GM23338 (cell line): ENCODE measurements at regions not wholly inside any gene's neighbourhood (a gene's known extent, or its start where the extent isn't known, plus 50 kb on each side); places are given as distances from the start of the nearest gene placed in this dataset.

Experiments
- ATAC-seq: fragments of 200-7000 bp; cut with Tn5 transposase; 3 replicates; pipeline ENCODE4 v1.9.1; 2020
- DNase-seq: peaks from one replicate; pipeline ENCODE4 v3.0.0-alpha.2; 2015; ENCODE audit warnings: low spot score
- H2AFZ ChIP-seq: fragments of 200-600 bp; sonication (generic); 2 replicates; pipeline ENCODE4 v1.8.0; 2016; ENCODE audit warnings: antibody characterized with exemption, mild to moderate bottlenecking, moderate library complexity
- H3F3A ChIP-seq: fragments of 200-600 bp; sonication (generic); replicated peaks from 2 replicates; pipeline ENCODE4 v1.8.0; 2017; ENCODE audit warnings: antibody characterized with exemption, mixed run types, low read depth
- H3K27ac ChIP-seq: fragments of 200-600 bp; sonication (generic); 2 replicates; pipeline ENCODE4 v1.6.1; 2016; ENCODE audit warnings: low read depth
- H3K27me3 ChIP-seq: fragments of 200-600 bp; sonication (generic); 2 replicates; pipeline ENCODE4 v1.8.0; 2016; ENCODE audit warnings: mild to moderate bottlenecking, mixed run types, moderate library complexity; ENCODE audit not compliant: insufficient read depth
- H3K36me3 ChIP-seq: fragments of 200-600 bp; sonication (generic); 2 replicates; pipeline ENCODE4 v1.8.0; 2016; ENCODE audit warnings: mild to moderate bottlenecking; ENCODE audit not compliant: insufficient read depth
- H3K4me1 ChIP-seq: fragments of 200-600 bp; sonication (generic); 2 replicates; pipeline ENCODE4 v1.8.0; 2016; ENCODE audit warnings: mild to moderate bottlenecking, moderate library complexity; ENCODE audit not compliant: insufficient read depth
- H3K4me2 ChIP-seq: fragments of 200-600 bp; sonication (generic); 2 replicates; pipeline ENCODE4 v1.7.1; 2017; ENCODE audit warnings: mixed run types
- H3K4me3 ChIP-seq: fragments of 200-600 bp; sonication (generic); 2 replicates; pipeline ENCODE4 v1.6.1; 2016; ENCODE audit warnings: mixed run types
- H3K79me2 ChIP-seq: fragments of 200-600 bp; sonication (generic); replicated peaks from 2 replicates; pipeline ENCODE4 v1.8.0; 2017; ENCODE audit warnings: mild to moderate bottlenecking; ENCODE audit not compliant: insufficient read depth
- H3K9me2 ChIP-seq: fragments of 200-600 bp; sonication (generic); 2 replicates; pipeline ENCODE4 v1.8.0; 2017; ENCODE audit not compliant: insufficient read depth
- H4K20me1 ChIP-seq: fragments of 200-600 bp; sonication (generic); replicated peaks from 2 replicates; pipeline ENCODE4 v1.8.0; 2017; ENCODE audit warnings: mild to moderate bottlenecking; ENCODE audit not compliant: insufficient read depth
- H3K27ac Mint-ChIP-seq: 2 replicates; pipeline ENCODE4 v1.8.0; 2020; ENCODE audit warnings: inconsistent platforms, mild to moderate bottlenecking, moderate library complexity, mixed read lengths
- H3K27me3 Mint-ChIP-seq: 3 replicates; pipeline ENCODE4 v1.8.0; 2022; ENCODE audit warnings: low read depth, mild to moderate bottlenecking, moderate library complexity, mixed read lengths, inconsistent platforms; ENCODE audit not compliant: insufficient read depth, poor library complexity
- H3K36me3 Mint-ChIP-seq: 3 replicates; pipeline ENCODE4 v1.8.0; 2021; ENCODE audit warnings: low read depth, mild to moderate bottlenecking, inconsistent platforms, moderate library complexity, mixed read lengths
- H3K4me1 Mint-ChIP-seq: 3 replicates; pipeline ENCODE4 v1.8.0; 2020; ENCODE audit warnings: mild to moderate bottlenecking, inconsistent platforms, mixed read lengths
- H3K4me3 Mint-ChIP-seq: 3 replicates; pipeline ENCODE4 v1.8.0; 2021; ENCODE audit warnings: moderate library complexity, mild to moderate bottlenecking, inconsistent platforms, mixed read lengths
- H3K9me3 Mint-ChIP-seq: 3 replicates; pipeline ENCODE4 v1.8.0; 2020; ENCODE audit warnings: moderate library complexity, mild to moderate bottlenecking, inconsistent platforms, mixed read lengths
- ETS1 ChIP-seq: IDR thresholded peaks from 2 replicates; pipeline ENCODE4 v1.6.1; 2016; ENCODE audit warnings: antibody characterized with exemption
- EZH2 ChIP-seq: fragments of 200-600 bp; sonication (generic); IDR thresholded peaks from one replicate; pipeline ENCODE4 v1.8.0; 2017; ENCODE audit warnings: antibody characterized with exemption, mild to moderate bottlenecking, low read depth; ENCODE audit not compliant: unreplicated experiment
- EZH2phosphoT487 ChIP-seq: fragments of 200-600 bp; sonication (generic); IDR thresholded peaks from one replicate; pipeline ENCODE4 v1.8.1; 2018; ENCODE audit warnings: antibody characterized with exemption; ENCODE audit not compliant: unreplicated experiment
- JUNB ChIP-seq: IDR thresholded peaks from one replicate; pipeline ENCODE4 v1.6.1; 2016; ENCODE audit warnings: antibody characterized with exemption; ENCODE audit not compliant: unreplicated experiment
- POLR2AphosphoS5 ChIP-seq: IDR thresholded peaks from 2 replicates; pipeline ENCODE4 v1.6.1; 2016; ENCODE audit warnings: antibody characterized with exemption, low read depth
- REST ChIP-seq: IDR thresholded peaks from one replicate; pipeline ENCODE4 v1.6.1; 2018; ENCODE audit warnings: antibody characterized with exemption; ENCODE audit not compliant: unreplicated experiment
- STAT1 ChIP-seq: IDR thresholded peaks from one replicate; pipeline ENCODE4 v1.6.1; 2016; ENCODE audit warnings: antibody characterized with exemption; ENCODE audit not compliant: unreplicated experiment
- ZNF114 ChIP-seq: fragments of 250-450 bp; sonication (Bioruptor Pico); IDR thresholded peaks from 2 replicates; pipeline ENCODE4 v1.5.0; 2020; ENCODE audit warnings: mild to moderate bottlenecking, moderate library complexity
- ZNF331 ChIP-seq: fragments of 250-450 bp; sonication (Bioruptor Pico); IDR thresholded peaks from 2 replicates; pipeline ENCODE4 v1.5.0; 2020; ENCODE audit warnings: low read depth, mild to moderate bottlenecking, moderate library complexity
- TF ChIP-seq, protein P1 (sequence below): fragments of 250-450 bp; sonication (Bioruptor Pico); IDR thresholded peaks from 2 replicates; pipeline ENCODE4 v1.5.0; 2020; ENCODE audit warnings: mild to moderate bottlenecking, moderate library complexity
- TF ChIP-seq, protein P2 (sequence below), 2 experiments: fragments of 200-600 bp in 1 of 2; sonication (generic) in 1 of 2; conservative IDR thresholded peaks; 2 replicates each; pipeline versions ENCODE4 v1.5.1 to v1.6.1; 2016 to 2017; ENCODE audit warnings: antibody characterized with exemption in 2 of 2, low read depth in 2 of 2, mild to moderate bottlenecking in 2 of 2, moderate library complexity in 1 of 2

DNA sequence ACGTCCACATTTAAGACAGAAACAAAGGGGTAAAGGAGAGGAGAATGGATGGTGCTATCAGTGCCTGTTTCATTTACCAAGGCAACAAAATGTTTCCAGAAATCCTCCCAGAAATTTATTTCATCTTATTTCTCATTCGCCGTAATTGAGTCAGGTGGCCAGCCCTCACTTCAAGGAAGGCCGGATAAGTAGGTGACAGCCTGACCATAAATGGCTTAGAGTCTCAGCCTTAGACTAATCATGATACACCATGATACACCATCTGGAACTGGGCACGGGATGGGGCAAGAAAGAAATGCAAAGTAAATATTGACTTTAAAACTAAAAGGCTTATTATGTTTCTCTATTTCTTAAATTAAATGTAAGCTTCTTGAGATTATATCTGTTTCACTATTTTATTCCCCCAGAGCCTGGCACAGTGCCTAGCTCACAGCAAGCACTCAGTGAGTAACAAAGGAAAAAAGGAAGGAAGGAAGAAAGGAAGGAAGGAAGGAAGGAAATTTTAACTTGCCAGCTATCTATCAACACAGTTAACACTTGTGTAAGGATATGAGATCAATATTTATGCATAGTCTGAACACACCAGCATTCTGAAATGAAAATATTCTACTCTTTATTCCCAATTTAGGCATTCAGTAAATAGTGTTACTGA, 106.1 kb upstream of the FSCB start:
- Mint-ChIP-seq H3K9me3 (no peaks in the 10 kb centered on the region), H3K27me3 (no peaks in the 10 kb centered on the region), H3K27ac (no peak overlapping the region), H3K4me1 (no peaks in the 10 kb centered on the region), H3K4me3 (no peak overlapping the region), H3K36me3 (no peaks in the 10 kb centered on the region)
- no peak overlapping the region for H3K4me3 ChIP-seq
- H3K4me1 ChIP-seq: no peaks in the 10 kb centered on the region
- no peaks in the 10 kb centered on the region; the same call in 1 of the 2 replicates for H3K9me2 ChIP-seq
- H4K20me1 ChIP-seq: no peaks in the 10 kb centered on the region
- ATAC-seq (no peak), DNase-seq (no peak)
- H3F3A ChIP-seq: no peaks in the 10 kb centered on the region
- no peak for TF ChIP-seq EZH2phosphoT487
- no peak for TF ChIP-seq STAT1
- no peak for TF ChIP-seq ETS1
- TF ChIP-seq ZNF114 (CRISPR knock-in tag): no peak
- no peak for TF ChIP-seq REST
- TF ChIP-seq ZNF331 (CRISPR knock-in tag): no peak
- TF ChIP-seq EZH2: no peak
- TF ChIP-seq, protein P1, sequence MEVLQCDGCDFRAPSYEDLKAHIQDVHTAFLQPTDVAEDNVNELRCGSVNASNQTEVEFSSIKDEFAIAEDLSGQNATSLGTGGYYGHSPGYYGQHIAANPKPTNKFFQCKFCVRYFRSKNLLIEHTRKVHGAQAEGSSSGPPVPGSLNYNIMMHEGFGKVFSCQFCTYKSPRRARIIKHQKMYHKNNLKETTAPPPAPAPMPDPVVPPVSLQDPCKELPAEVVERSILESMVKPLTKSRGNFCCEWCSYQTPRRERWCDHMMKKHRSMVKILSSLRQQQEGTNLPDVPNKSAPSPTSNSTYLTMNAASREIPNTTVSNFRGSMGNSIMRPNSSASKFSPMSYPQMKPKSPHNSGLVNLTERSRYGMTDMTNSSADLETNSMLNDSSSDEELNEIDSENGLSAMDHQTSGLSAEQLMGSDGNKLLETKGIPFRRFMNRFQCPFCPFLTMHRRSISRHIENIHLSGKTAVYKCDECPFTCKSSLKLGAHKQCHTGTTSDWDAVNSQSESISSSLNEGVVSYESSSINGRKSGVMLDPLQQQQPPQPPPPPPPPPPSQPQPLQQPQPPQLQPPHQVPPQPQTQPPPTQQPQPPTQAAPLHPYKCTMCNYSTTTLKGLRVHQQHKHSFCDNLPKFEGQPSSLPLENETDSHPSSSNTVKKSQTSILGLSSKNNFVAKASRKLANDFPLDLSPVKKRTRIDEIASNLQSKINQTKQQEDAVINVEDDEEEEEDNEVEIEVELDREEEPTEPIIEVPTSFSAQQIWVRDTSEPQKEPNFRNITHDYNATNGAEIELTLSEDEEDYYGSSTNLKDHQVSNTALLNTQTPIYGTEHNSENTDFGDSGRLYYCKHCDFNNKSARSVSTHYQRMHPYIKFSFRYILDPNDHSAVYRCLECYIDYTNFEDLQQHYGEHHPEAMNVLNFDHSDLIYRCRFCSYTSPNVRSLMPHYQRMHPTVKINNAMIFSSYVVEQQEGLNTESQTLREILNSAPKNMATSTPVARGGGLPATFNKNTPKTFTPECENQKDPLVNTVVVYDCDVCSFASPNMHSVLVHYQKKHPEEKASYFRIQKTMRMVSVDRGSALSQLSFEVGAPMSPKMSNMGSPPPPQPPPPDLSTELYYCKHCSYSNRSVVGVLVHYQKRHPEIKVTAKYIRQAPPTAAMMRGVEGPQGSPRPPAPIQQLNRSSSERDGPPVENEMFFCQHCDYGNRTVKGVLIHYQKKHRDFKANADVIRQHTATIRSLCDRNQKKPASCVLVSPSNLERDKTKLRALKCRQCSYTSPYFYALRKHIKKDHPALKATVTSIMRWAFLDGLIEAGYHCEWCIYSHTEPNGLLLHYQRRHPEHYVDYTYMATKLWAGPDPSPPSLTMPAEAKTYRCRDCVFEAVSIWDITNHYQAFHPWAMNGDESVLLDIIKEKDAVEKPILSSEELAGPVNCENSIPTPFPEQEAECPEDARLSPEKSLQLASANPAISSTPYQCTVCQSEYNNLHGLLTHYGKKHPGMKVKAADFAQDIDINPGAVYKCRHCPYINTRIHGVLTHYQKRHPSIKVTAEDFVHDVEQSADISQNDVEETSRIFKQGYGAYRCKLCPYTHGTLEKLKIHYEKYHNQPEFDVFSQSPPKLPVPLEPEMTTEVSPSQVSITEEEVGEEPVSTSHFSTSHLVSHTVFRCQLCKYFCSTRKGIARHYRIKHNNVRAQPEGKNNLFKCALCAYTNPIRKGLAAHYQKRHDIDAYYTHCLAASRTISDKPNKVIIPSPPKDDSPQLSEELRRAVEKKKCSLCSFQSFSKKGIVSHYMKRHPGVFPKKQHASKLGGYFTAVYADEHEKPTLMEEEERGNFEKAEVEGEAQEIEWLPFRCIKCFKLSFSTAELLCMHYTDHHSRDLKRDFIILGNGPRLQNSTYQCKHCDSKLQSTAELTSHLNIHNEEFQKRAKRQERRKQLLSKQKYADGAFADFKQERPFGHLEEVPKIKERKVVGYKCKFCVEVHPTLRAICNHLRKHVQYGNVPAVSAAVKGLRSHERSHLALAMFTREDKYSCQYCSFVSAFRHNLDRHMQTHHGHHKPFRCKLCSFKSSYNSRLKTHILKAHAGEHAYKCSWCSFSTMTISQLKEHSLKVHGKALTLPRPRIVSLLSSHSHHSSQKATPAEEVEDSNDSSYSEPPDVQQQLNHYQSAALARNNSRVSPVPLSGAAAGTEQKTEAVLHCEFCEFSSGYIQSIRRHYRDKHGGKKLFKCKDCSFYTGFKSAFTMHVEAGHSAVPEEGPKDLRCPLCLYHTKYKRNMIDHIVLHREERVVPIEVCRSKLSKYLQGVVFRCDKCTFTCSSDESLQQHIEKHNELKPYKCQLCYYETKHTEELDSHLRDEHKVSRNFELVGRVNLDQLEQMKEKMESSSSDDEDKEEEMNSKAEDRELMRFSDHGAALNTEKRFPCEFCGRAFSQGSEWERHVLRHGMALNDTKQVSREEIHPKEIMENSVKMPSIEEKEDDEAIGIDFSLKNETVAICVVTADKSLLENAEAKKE: no peak
- no peak for TF ChIP-seq JUNB
- no peak for TF ChIP-seq POLR2AphosphoS5
- TF ChIP-seq, protein P2, sequence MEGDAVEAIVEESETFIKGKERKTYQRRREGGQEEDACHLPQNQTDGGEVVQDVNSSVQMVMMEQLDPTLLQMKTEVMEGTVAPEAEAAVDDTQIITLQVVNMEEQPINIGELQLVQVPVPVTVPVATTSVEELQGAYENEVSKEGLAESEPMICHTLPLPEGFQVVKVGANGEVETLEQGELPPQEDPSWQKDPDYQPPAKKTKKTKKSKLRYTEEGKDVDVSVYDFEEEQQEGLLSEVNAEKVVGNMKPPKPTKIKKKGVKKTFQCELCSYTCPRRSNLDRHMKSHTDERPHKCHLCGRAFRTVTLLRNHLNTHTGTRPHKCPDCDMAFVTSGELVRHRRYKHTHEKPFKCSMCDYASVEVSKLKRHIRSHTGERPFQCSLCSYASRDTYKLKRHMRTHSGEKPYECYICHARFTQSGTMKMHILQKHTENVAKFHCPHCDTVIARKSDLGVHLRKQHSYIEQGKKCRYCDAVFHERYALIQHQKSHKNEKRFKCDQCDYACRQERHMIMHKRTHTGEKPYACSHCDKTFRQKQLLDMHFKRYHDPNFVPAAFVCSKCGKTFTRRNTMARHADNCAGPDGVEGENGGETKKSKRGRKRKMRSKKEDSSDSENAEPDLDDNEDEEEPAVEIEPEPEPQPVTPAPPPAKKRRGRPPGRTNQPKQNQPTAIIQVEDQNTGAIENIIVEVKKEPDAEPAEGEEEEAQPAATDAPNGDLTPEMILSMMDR (conservative IDR thresholded peaks at IDR 0.05; ENCODE audit: low read depth in 2 of 2): no peak
- H3K4me2 ChIP-seq: no peak overlapping the region
- no peaks in the 10 kb centered on the region for H3K27me3 ChIP-seq
- peak overlapping the region; percentile 38; the same call in 1 of the 2 replicates for H2AFZ ChIP-seq
- no peaks in the 10 kb centered on the region for H3K36me3 ChIP-seq
- no peak overlapping the region for H3K27ac ChIP-seq
- H3K79me2 ChIP-seq: no peaks in the 10 kb centered on the region
